Hematopoietic multipotent progenitor cell treated with erythropoietin and hydrocortisone succinate and interleukin-3 and kit ligand, for 4 days (in vitro differentiated cells): ENCODE measurements at regions not wholly inside any gene's neighbourhood (a gene's known extent, or its start where the extent isn't known, plus 50 kb on each side); places are given as distances from the start of the nearest gene placed in this dataset.
A peak's percentile ranks its signal among the peaks of the same experiment; 100 is the strongest.
"Not testable (repeated sequence)": the region's sequence is repeated elsewhere in the genome, so short reads cannot be mapped to it uniquely, and the experiment has no call there.

ENCODE experiments used
- DNase-seq: peaks from one replicate; pipeline ENCODE4 v3.0.0-alpha.2; 2015

DNA sequence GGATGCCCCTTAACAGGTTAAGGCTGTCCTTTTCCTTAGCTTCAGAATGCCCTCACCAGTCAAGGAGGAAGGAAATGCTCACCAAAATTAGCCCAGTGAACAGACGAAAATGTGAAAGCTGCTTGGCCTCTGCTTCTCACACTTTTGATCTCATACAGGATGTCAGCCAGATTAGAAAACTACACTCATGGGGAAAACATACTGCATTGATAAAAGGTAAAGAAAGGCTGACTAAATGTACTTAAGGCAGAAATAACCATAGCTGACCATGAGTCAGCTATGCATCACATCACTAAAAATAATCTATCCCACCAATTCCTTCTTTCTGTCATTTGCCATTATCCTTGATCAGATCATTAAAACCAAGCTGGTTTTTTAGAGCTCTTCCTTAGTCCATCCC lies 198.4 kb upstream of the TENT5A start:
- peak; percentile 15 for DNase-seq

DNA sequence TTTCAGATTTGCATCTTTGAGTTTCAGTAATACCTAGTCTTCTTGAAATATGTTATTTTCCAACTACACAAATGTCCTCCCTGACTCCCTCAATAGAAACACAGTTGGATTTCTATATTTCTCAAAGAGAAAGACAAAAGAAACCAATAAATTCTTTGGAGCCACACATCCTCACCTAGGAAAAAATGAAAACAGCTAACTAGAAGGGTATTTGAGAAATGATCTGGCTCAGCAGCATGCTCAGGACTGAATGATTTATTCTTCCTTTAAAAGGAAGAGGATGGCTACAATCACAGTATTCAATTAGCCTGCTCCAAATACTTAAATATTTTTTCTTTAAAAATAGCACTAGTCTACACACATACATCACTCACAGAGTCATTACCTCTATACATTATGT lies 196.4 kb upstream of the TENT5A start:
- no peak for DNase-seq

DNA sequence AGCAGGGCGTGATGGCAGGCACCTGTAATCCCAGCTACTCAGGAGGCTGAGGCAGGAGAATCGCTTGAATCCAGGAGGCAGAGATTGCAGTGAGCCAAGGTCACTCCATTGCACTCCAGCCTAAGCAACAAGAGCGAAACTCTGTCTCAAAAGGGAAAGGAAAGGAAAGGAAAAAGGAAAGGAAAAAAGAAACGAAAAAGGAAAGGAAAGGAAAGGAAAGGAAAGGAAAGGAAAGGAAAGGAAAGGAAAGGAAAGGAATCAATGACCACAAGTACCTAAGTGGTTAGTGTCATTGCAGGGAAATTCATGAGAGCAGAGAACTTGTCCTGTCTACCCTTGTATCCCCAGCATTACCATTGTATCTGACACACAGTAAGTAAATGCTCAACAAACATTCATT lies 195.7 kb upstream of the TENT5A start:
- DNase-seq, result not testable (repeated sequence)

DNA sequence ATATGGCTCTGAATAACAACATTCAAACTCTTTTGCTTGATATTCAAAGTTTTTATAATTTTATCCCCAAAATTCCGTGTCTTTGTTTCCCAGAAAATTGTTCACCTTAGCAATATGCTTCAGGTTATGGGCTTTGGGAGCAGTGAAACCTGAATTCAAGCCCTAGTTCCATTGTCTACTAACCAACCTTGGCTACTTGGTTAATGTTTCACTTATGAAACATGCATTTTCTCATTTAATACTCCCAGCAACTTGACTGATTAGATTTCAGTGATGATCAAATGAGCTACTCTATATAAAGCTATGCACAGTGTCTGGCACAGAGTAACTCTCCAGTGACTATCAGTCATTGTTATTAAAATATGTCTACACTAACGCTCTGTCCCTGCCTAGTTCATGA lies 192.2 kb upstream of the TENT5A start:
- no peak for DNase-seq

DNA sequence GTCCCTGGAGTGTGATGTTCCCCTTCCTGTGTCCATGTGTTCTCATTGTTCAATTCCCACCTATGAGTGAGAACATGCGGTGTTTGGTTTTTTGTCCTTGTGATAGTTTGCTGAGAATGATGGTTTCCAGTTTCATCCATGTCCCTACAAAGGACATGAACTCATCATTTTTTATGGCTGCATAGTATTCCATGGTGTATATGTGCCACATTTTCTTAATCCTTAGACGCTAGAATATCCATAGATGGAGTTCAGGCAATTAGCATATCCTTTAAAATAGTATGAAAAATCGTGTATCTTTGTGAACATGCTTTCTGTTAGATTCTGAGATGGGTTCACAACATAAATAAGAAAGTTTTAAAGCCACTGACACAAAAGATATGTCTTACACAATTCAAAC lies 190.4 kb upstream of the TENT5A start:
- not testable (repeated sequence) for DNase-seq

DNA sequence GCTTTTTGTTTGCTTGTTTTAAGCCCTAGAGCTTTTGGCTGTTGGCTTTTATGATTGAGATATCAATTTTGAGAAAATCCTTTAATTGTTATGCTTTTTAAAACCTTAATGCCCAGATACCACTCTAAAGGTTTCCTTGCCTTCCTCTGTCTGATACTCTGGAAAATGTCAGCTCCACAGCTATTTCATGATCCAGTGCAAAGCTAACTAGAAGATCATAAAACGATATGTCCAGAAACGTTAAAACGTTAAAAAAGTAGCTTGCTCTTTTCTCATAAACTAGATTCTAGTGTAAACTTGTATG lies 189.5 kb upstream of the TENT5A start:
- no peak for DNase-seq

DNA sequence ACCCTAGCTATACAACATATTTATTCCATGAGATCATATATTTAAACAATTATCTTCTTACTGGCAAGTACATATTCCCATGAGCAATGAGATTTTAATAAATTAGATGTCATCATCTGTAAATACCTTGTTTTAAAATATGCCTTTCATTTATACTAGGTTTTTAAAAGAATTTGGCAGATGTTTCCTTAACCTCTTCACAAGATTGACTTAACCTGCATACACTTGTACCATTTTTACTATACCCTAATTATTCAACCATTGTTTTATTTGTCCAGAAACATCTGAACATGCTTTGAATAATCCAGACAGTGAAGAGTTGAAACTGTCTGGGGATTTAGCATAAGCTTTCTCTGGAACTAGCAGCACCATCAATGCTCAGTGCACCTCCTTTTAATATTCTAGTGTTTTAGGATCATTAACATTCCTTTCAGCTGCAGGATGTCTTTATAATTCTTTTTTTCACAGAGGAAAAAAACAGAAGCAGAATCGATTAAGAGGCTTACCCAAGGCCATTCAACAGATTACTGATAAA lies 188.0 kb upstream of the TENT5A start:
- no peak for DNase-seq

DNA sequence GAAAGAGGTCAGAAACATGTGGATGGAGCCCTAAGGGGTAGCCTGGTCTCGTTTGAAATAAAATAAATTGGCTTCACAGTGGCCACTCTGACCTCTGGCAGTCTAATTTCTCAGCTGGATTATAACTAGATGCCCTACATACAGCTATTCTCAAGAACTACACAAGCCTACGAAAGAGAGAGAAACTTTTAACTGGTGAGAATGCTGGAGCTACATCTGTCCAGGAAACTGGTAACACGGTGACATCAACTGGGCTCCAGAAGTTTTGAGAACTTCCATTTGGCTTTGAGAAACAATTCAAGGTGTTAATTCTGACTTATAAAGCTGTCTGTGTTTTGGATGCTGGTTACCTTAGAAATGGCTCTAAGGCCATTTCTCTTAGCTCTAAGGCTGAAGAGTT lies 187.3 kb upstream of the TENT5A start:
- no peak for DNase-seq

DNA sequence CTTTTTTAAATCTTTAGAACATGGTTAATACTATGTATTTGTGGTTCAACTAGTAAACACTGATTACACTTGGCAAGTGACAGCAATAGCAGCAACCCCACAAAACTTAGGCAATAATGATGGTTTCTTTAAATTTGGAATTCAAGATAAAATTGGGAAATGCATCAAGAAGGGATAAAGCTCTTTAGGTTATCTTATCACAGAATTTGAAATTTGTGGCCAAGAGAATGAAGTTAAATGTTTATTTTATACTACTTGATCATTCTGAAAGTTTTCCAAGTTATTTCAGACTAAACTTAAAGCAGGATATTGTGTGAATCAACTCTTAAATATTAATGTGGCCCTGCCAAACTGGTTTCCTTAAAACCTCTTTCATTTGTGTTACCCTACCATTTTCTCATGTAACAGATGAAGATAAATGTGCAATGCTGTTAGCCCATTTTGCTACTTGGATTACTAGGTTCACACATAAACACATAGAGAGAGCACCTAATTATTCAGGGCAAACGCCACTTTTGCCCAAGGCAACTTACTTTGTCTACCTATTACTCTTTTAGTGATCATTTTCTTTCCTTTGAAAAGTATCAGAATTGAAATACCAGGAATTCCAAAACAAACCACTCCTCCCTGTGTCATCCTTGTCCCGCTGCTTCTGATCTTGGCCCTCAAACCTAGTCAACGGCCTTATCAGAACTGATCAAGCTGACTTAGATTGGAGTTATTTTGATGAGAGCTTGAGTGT lies 186.7 kb upstream of the TENT5A start:
- peak; percentile 18 for DNase-seq

DNA sequence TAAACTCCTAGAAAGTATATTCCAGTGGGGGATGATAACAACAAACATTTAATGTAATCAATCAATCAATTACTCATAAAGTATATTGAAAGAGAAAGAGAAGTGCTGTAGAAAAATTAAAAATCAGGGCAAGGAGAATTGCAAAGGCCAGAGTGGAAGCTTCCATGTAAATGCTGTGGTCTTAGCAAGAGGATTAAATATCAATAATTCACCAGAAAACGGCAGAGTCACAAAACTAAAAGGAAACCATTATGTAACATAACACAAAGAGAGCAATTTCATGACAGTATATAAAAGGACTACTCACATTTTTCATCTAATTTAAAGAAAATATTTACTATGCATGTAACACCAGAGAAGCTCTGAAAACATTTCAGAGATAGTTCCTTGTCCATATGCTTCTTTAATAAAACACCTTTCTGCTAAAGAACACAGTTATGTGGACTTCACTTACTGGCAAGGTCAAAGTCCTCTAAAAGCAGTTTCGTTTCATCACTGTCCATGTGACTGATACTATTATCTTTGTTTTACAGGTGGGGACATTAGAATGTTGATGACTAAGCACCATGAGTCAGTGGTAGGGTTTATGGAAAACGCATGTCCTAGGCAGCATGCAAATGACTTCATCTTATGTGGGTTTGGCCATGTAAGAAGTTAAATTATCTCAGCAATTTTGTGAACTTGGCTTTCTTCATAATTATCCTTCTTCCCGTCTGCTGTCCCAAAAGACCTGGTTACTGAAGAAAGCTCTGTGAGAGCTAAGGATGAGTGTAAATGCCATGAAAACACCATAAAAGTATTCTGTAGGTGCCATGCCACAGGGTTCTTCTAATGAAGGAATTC lies 185.8 kb upstream of the TENT5A start:
- peak; percentile 82 for DNase-seq

DNA sequence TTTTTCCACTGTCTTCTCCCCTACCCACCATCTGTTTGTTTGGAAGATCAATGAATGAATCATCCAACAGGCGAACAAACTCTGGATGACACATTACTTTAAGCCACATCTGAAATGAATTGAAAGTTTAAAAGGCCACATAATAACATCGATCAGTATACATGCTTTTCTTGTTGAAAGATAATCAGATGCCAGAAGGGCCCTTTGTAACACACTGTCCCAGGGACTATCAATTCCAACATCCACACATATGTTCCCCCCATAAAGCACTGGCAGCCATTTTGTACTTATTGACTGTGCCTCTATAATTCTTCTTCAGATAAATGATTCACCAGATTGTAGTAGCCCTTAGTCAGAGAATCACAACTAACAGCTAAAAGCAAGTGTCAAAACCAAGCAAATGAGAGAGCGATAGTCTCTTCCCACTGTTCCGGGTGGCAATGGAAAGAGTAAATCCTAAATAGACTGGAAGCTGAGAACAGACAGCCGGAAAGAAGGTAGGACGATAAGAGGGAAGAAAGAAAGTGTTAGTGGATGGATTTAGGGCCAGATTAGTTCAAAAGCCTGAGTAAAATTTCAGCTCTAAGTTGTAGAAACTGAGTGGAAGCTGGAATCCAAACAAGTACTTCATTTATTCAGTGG lies 184.9 kb upstream of the TENT5A start:
- no peak for DNase-seq

DNA sequence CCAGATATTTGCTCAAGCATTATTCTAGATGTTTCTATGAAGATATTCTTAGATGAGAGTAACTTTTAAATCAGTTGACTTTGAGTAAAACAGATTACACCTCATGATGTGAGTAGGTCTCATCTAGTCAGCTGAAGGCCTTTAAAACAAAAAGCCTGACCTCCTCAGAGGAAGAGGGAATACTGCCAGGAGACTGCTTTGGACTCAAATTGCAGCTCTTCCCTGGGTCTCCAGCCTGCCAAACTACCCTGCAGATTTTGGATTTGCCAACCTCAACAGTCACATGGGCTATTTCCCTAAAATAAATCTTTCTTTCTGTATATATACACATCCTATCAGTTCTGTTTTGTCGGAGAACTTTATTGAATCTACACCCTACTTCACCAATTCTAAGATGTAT lies 182.5 kb upstream of the TENT5A start:
- DNase-seq, result no peak

DNA sequence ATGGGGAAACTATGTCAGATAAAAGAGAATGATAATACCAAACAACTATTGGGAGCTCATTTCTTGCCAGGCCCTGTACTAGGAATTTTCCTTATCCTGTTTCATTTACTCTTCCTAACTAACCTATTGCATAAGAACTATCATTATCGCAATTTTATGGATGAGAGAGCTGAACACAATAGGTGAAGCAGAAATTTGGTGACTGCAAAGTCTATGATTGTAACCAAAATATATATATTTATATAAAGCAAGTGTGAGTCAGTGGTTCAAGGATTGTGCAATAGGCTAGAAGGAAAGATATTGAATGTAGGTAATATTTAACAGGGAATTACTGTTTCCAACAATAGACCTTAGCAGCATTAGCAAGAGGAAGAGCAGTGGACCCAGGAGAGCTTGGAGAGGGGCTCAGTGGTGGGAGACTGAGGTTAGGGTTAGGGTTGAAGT lies 181.1 kb upstream of the TENT5A start:
- no peak for DNase-seq

DNA sequence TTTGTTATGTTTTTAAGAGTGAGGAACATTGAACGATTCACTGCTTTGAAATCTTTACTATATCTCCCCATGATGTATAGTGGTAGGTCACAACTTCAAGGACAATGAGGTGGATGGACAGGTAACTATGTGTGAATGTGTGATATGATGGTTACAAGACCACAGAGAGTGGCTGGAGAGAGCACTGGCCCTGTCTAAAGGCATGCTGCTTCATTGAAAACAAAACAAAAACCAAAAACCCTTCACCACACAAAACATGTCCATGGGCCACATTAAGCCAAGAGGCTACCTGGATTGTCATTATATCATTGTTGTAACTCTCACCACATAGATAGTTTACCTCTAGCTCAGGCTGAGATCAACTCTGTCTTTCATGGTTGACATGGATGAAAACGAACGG lies 180.6 kb upstream of the TENT5A start:
- no peak for DNase-seq

DNA sequence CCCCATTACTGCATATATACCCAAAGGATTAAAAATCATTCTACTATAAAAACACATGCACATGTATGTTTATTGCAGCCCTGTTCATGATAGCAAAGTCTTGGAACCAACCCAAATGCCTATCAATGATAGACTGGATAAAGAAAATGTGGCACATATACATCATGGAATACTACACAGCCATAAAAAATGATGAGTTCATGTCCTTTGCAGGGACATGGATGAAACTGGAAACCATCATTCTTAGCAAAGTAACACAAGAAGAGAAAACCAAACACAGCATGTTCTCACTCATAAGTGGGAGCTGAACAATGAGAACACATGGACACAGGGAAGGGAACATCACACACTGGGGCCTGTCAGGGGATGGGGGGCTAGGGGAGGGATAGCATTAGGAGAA lies 180.0 kb upstream of the TENT5A start:
- not testable (repeated sequence) for DNase-seq

DNA sequence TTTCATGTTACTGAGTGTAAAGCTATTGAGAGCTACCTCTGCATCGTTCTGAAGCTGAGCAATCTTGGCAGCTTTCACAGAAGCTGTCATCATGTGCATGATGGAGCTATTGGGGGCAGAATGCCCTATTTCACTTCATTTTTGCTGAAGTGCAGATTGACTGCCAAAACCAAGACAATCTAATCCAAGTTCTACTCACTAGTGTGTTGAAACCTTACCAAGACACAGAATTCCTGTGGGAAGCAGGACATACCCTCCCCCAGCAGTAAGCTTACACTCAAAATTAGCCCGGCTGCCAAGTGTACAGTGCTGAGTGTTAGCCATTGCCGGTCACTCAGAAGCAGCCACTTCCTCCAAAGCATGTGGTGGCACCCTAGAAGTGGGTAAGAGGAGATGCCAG lies 177.3 kb upstream of the TENT5A start:
- DNase-seq, result no peak

DNA sequence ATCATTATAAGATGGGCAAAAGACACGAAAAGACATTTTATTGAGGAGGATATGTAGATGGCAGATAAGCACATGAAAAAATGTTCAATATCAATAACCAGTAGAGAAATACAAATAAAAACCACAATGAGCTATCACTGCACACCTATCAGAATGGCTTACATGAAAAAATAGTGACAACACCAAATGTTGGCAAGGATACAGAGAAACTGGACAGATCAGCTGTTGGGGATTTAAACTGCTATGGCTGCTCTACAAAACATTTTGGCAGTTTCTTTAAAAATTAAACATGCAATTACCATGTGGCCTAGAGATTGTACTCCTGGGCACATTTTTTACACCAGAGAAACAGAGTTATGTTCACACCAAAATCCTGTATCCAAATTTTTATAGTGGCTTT lies 172.7 kb upstream of the TENT5A start:
- DNase-seq, result no peak

DNA sequence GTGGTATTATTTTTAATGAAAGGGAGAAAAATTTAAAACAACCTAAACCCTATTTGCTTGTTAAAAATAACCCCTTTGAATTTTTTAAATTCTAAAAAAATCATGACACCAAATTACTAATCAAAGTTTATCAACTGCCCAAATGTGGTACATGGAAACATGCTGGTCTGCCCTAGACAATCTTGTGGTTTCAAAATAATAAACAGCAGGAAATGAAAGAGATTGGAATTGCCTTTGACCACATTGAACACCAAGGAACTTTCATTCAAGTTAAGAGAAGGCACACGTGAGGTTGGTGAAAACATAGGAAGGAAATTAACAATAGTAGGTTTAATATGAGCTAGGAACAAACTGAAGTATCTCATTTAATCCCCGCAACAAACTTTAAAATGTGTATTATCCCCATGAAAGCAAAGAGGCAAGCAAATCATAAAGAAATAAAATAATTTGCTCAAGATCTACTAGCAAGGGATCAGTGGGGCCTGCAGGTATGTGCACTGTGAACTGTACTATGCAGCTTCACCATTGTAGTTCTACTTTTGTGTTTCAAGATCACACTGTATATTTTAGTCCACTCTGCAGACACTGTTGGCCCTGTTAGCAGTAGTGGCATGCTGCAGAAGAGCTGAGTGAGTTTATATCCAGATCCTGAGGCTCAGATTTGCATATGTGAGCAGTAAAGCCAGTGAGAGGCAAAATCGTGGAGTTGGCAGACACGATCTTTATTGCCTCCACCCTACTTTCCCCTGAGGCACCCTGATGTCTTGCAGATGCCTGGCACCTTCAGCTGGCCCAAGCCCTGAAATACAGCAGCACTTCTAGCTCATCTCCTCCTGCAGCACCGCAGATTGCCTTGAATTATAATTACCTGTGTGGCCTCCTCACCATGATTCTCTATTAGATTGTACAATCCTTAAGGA lies 157.8 kb upstream of the TENT5A start:
- peak; percentile 19 for DNase-seq

DNA sequence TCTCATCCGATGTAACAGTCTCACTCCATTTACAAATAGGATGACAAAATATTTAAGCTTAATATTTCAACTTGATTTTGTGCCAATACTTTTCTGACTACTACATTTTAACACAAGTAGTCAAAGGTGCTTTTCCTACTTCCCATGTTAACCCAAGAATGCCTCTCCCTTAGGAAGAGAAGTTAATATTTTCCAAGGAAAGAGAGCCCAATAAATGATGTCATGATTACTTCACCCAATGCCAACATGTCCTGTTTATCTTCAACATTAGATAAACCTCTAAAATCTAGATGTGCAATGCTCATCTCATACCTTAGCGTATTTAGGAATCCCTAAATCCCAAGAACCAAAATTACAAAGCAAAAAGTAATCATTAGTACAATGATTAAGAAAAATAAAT lies 156.7 kb upstream of the TENT5A start:
- no peak for DNase-seq

DNA sequence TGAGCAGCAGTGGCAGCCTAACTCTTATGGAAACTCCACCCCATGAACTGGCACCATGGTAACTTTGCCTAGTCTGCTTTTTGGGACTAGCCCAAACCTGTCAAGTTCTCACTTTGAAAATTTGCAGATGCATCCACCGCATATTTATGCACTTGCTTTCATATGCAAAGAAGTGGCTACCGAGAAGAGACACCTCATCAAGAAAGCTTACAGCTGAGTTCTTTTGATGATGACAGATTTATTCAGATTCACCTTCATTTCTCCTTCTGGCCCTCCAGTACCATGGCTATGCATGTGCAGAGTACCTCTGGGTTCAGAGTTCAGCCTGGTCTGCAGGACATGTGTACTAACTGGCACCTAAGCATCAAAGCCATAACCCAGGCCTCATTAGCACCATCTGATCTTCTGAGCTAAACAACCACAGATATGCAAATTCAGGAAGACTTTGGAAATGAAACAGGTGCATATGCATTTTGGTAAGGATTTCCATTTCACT lies 154.3 kb upstream of the TENT5A start:
- no peak for DNase-seq

DNA sequence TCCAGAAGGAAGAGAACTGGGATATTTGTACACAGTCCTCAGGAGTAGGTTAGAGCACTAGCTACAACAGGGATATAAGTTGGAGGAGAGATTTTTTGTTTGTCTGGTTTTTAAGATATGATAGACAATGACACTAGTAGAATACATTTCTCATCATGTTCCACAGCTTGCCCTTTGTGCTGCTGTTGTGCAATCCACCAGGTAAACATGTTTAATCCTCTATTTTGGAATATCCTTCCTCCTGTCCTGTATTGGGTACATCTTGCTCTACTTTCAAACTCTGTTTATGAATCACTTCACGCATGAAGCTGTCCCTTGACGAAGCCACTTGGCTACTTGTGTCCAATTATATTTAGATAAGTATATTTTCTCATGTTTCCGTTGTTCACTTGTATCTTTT lies 153.6 kb upstream of the TENT5A start:
- no peak for DNase-seq

DNA sequence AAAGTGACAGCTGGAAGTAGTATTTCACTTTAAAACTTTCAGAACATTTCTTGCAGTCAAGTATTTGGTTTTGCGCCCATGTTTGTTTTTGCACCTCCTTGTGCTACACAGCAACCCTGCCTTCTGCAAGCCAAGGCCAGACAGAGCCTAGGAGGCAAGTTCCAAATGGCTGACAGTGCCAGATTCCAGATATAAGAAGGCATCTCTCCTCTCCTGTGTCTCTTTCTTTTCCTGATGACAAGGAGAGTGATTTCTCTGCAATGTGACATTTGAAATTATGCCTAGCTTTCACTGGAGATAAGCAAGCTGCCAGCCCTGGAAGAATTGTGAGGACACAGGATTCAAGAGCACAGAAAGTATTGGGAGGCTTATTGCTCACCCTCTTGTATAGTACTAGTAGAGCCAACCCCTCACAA lies 149.1 kb upstream of the TENT5A start:
- no peak for DNase-seq

DNA sequence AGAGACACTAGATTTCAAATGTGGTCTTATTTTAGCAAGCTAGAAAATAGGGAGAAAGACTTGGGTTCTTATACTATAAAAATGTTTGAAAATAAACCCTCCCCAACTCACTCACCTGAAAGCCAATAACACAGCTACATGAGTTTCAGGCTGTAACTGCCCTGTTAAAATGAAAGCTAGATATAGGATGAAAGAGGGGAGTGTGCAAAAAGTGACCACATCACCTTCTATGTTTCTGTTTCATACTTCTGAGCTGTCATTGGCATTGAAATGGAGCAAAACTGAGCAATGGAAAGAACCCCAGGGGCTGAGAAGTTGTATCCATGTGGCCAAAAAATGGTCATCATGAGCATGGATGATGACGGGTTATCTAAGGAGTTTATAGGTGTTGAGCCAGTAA lies 148.1 kb upstream of the TENT5A start:
- DNase-seq, result no peak
